BLaER1 (cell line): ENCODE measurements at regions not wholly inside any gene's neighbourhood (a gene's known extent, or its start where the extent isn't known, plus 50 kb on each side); places are given as distances from the start of the nearest gene placed in this dataset.
A peak's percentile ranks its signal among the peaks of the same experiment; 100 is the strongest.

Experiments
- H3K27ac ChIP-seq: shearing (Covaris generic); formaldehyde crosslinking; 2 replicates; pipeline ENCODE4 v1.8.1; 2022
- H3K27me3 ChIP-seq: shearing (Covaris generic); formaldehyde crosslinking; 2 replicates; pipeline ENCODE4 v1.8.1; 2022
- H3K36me3 ChIP-seq: shearing (Covaris generic); formaldehyde crosslinking; 2 replicates; pipeline ENCODE4 v1.8.1; 2022
- H3K4me1 ChIP-seq: shearing (Covaris generic); formaldehyde crosslinking; 2 replicates; pipeline ENCODE4 v1.8.1; 2022
- H3K4me2 ChIP-seq: shearing (Covaris generic); formaldehyde crosslinking; 2 replicates; pipeline ENCODE4 v1.8.1; 2022
- H3K4me3 ChIP-seq: shearing (Covaris generic); formaldehyde crosslinking; 2 replicates; pipeline ENCODE4 v1.8.1; 2022
- H3K9ac ChIP-seq: shearing (Covaris generic); formaldehyde crosslinking; 2 replicates; pipeline ENCODE4 v1.8.1; 2022
- H3K9me3 ChIP-seq: shearing (Covaris generic); formaldehyde crosslinking; 2 replicates; pipeline ENCODE4 v1.8.1; 2022
- H4K20me1 ChIP-seq: shearing (Covaris generic); formaldehyde crosslinking; 2 replicates; pipeline ENCODE4 v1.8.1; 2022
- Cebpa-rat ChIP-seq: shearing (Covaris generic); IDR thresholded peaks from 2 replicates; pipeline ENCODE4 v1.8.1; 2022

DNA sequence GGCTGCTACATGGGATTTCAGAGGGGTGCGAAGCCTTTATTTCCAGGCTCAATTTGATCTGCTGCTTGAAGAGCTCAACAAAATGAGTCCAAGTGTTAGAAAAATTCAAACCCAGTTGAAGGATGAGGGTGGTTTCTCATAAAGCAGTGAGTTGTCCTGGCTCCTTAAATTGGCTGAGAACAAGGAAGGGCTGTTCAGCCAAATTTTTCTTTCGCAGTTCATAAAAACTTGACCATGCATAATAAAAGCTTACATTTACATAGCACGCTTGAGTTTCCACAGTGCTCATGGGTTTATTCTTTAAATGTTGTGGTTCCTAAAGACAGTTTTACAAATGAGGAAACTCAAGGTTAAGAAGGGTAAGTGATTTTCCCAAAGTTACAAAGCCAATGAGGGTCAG, 174.4 kb upstream of the FOXA2 start:
- no peak overlapping the region for H3K27ac ChIP-seq
- no peaks in the 10 kb centered on the region for H4K20me1 ChIP-seq
- no peaks in the 10 kb centered on the region for H3K9me3 ChIP-seq
- peaks cover 16% of the 10 kb centered on the region for H3K4me1 ChIP-seq
- no peak overlapping the region for H3K9ac ChIP-seq
- no peak overlapping the region for H3K4me3 ChIP-seq
- no peaks in the 10 kb centered on the region for H3K27me3 ChIP-seq
- TF ChIP-seq Cebpa-rat, result no peak
- H3K36me3 ChIP-seq, result no peaks in the 10 kb centered on the region
- H3K4me2 ChIP-seq, result peak overlapping the region; percentile 42; the same call in 1 of the 2 replicates

DNA sequence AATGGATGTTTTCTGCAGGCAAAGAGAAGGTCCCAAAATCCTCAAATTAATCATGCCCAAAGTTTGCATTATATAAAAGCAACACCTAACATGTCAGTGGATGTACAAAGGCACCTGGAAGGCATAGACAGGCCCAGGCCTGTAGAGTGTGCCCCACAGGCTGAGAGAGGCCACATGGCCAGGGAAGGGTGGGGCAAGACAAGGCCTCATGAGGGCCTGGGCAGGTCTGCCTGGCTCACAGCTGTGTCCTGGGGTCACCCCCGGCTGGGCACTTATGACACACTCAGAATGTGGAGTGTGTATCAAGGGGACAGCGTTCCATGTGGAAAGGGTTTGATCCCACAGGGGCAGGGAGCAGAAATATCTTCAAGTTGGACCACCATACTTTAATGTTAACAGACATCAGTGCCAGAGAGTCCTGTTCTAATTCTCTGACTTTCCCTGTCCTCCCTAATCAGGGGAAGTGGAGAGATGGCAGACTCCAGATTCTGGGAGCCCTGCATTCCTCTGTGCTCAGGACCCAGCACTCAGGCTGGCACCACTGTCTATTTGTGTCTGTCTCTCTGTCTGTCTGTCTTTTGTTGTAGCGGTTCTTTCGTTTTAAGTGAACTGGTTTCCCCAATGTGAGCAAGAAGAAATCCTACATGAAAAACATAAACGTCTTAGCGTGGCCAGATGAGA, 178.3 kb upstream of the FOXA2 start:
- Histone ChIP-seq H4K20me1 (no peaks in the 10 kb centered on the region), H3K4me3 (no peak overlapping the region), H3K27ac (no peak overlapping the region), H3K9me3 (no peaks in the 10 kb centered on the region), H3K4me2 (no peak overlapping the region), H3K9ac (no peak overlapping the region), H3K36me3 (no peaks in the 10 kb centered on the region), H3K27me3 (no peaks in the 10 kb centered on the region), H3K4me1 (peaks cover 14% of the 10 kb centered on the region)
- TF ChIP-seq Cebpa-rat, result no peak

DNA sequence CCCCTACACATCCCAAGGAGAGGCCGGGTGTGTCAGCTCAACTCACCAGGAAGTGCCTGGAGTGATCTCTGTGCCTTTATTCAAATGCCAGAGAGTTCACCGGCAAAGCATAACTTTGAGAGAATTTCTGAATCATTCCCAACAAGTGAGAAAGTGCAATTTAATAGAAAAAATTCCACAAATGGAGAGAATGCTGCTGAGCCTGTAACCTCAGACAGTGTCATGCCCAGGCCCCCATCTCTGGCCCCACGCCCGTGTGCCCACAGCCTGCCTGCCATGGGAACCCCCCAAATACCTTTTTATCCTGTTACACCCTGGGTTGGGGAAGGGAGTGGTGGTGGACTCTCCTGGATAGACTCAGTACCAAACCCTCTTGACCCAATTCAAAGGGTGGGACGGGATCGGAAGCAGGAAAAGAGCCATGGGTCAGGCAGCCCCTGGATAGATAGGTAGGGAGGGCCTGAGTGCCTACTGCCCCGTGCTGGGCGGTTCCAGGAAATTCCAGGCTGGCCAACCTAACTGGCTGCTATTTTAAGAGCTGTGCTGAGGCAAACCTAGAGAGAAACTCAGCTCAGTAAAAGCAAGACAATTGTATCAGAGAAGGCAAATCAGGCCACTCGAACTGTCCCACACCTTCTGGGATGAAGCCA, 179.0 kb upstream of the FOXA2 start:
- no peaks in the 10 kb centered on the region for H3K36me3 ChIP-seq
- H4K20me1 ChIP-seq, result no peaks in the 10 kb centered on the region
- no peak for TF ChIP-seq Cebpa-rat
- no peaks in the 10 kb centered on the region for H3K27me3 ChIP-seq
- H3K9me3 ChIP-seq, result no peaks in the 10 kb centered on the region
- H3K4me3 ChIP-seq, result no peak overlapping the region
- no peak overlapping the region for H3K4me2 ChIP-seq
- peaks cover 7% of the 10 kb centered on the region for H3K4me1 ChIP-seq
- H3K9ac ChIP-seq, result no peak overlapping the region
- no peak overlapping the region for H3K27ac ChIP-seq

DNA sequence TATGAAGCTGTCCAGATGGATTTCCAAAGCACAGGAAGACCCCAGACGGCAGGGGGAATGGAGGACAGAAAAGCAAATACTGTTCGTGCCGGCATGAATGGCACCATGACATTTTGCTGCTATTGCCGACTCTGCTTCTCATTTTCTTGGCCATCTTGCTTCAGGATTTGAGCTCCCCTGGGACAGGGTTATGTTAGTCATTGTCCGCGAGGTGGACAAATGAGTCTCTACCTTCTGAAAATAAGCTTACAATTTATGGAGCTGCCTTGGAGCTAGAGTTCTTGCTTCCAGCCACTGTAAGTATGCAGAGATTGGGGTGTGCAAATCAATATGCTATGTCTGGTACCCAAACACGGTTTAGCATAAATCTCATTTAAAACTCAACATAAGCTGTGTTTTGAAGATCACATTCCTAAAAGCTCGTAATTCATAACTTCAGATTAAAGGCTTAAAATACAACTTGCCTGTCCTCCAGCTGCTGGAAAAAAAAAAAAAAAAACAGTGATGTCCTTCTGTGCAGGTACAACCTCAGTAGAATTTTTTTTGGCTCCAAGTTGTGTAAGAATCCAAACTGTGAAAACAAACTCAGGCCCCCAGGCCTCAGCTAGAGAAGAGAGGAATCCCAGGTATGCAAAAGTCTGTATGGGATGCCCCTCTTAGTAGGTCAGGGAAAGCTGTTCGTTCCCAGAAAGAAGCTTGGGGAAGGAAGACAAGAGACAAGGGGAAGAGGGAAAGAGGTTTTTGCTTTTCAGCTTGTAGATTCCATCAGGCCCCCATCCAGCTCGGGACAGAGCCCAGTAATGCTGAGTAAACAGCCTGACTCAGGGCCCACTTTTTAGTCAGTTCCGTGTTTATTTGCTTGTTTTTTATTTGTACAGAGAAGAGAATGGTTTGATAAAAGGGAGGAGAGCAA, 184.2 kb upstream of the FOXA2 start:
- Histone ChIP-seq H3K27ac (no peak overlapping the region), H3K9me3 (no peaks in the 10 kb centered on the region), H3K27me3 (no peaks in the 10 kb centered on the region), H3K9ac (no peak overlapping the region), H3K4me3 (no peak overlapping the region), H3K4me1 (no peaks in the 10 kb centered on the region), H4K20me1 (no peaks in the 10 kb centered on the region), H3K4me2 (no peak overlapping the region), H3K36me3 (no peaks in the 10 kb centered on the region)
- no peak for TF ChIP-seq Cebpa-rat

DNA sequence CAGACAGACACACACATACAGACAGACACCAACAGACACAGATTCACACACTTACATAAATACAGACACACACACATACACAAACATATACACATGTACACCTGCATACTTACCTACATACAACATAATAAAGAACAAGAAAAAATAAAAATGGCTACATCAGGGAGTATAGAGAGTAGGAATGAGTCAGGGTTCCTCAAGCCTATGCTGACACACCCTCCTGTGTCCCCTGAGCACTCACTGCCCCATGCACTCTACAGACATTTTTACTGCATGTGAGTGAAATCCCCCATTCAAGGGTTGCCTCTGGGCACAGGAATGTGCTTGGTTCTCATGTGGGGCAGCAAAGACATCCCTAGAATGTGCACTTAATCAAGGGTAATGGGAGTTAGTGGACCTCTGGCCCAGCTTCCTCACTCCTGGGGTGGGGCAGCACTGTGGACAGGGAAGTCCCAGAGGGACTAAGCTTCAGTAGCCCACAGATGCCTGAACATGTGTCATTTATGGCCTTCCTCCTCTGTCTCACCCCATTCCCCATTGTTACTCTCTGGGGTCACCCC, 185.9 kb upstream of the FOXA2 start:
- Histone ChIP-seq H4K20me1 (no peaks in the 10 kb centered on the region), H3K4me2 (no peak overlapping the region), H3K9ac (no peak overlapping the region), H3K4me3 (no peak overlapping the region), H3K36me3 (no peaks in the 10 kb centered on the region), H3K9me3 (no peaks in the 10 kb centered on the region), H3K4me1 (no peaks in the 10 kb centered on the region), H3K27me3 (no peaks in the 10 kb centered on the region), H3K27ac (no peak overlapping the region)
- TF ChIP-seq Cebpa-rat, result no peak

DNA sequence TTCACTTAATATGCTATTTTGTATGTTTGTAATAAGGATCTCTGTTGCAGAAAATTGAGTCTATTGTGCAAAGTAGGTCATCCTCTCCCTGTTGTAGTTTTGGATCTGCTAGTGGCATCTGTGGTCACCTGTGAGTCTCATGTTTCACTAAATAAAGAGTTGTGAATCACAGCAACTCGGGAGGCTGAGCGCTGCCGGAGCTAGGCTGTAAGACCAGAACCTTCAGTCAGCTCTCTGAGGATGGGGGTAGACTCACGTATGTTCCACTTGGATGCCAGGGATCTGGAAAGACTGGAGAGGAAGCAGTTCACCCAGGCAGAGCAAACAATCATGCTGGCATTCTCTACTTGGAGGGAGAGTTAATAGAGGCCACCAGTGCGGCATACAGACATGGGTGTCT, 187.3 kb upstream of the FOXA2 start:
- no peaks in the 10 kb centered on the region for H3K4me1 ChIP-seq

DNA sequence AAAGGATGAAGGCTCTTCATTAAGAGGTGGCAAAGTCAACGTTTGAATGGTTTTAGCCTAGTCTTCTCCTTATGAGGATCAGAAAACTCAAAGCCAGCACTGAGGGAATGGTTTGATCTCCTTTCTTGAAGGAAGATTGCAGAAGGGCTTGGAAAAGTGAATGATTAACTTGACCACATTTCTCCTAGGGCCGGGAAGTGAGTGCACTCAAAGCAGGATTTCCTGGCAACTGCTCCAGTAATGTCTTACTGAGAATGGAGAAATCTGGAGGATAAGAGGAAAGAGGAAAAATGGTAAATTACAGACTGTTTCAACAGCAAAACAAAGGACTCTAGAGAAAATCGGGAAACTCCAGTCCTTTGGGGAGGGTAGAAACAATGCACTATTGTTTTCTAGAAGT, 189.0 kb upstream of the FOXA2 start:
- Histone ChIP-seq H3K36me3 (no peaks in the 10 kb centered on the region), H3K9me3 (no peaks in the 10 kb centered on the region; the same call in 1 of the 2 replicates), H3K27me3 (no peaks in the 10 kb centered on the region), H3K4me2 (no peak overlapping the region), H4K20me1 (no peaks in the 10 kb centered on the region), H3K27ac (no peak overlapping the region), H3K4me1 (no peaks in the 10 kb centered on the region), H3K4me3 (no peak overlapping the region), H3K9ac (no peak overlapping the region)
- no peak for TF ChIP-seq Cebpa-rat

More for the DNA sequence above, 187.3 kb upstream of the FOXA2 start:
- TF ChIP-seq Cebpa-rat, result no peak
- Histone ChIP-seq H4K20me1 (no peaks in the 10 kb centered on the region), H3K9me3 (no peaks in the 10 kb centered on the region; the same call in 1 of the 2 replicates), H3K4me3 (no peak overlapping the region), H3K27ac (no peak overlapping the region), H3K36me3 (no peaks in the 10 kb centered on the region), H3K9ac (no peak overlapping the region), H3K4me2 (no peak overlapping the region), H3K27me3 (no peaks in the 10 kb centered on the region)

DNA sequence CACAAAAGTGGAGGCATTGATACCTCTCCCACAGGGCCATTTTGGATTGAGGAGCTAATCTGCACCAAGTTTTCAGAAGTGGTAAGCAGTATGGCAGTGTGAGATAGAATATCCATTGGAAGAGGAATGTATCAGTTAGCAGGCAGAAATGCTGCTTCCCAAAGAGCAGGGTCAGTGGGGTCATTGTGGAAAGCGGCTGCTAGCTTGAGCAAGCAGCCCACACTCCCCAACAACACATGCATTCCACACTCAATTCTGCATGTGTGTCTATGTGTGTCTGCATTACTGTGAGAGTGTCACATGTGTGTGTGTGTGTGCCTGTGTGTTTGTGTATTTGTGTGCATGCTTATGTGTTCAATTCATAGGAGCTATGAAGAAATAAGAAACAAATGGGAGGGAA, 190.9 kb upstream of the FOXA2 start:
- Histone ChIP-seq H3K4me3 (no peak overlapping the region), H4K20me1 (no peaks in the 10 kb centered on the region), H3K9ac (no peak overlapping the region), H3K4me1 (no peaks in the 10 kb centered on the region), H3K9me3 (no peaks in the 10 kb centered on the region; the same call in 1 of the 2 replicates), H3K27ac (no peak overlapping the region), H3K27me3 (no peaks in the 10 kb centered on the region), H3K36me3 (no peaks in the 10 kb centered on the region), H3K4me2 (no peak overlapping the region)
- no peak for TF ChIP-seq Cebpa-rat

DNA sequence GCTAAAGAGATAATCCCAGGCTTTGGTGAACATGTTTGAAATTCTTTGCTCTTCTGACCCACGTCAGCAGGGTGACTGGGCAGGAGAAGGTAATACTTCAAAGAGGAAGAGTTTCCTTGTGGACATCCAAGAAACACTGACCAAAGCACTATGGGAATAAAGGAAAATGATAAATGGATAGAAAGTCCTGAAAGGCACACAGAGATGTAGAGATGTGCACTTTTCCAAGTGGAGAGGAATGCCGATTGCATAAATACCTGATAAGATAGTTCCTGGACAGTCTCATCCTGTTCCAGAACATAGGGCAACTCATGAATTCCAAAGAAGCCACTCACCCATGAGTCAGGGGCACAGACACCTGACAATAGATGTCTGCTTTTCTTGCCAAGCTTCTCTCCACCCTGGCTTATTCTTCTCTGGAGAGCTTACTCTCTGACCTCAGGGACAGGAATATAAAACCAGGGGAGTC, 191.3 kb upstream of the FOXA2 start:
- Histone ChIP-seq H3K4me1 (no peaks in the 10 kb centered on the region), H3K27ac (no peak overlapping the region)

More for the DNA sequence above, 191.3 kb upstream of the FOXA2 start:
- Histone ChIP-seq H3K4me3 (no peak overlapping the region), H4K20me1 (no peaks in the 10 kb centered on the region), H3K27me3 (no peaks in the 10 kb centered on the region), H3K9me3 (no peaks in the 10 kb centered on the region; the same call in 1 of the 2 replicates), H3K9ac (no peak overlapping the region), H3K4me2 (no peak overlapping the region), H3K36me3 (no peaks in the 10 kb centered on the region)
- no peak for TF ChIP-seq Cebpa-rat
